NB4 (cell line): ENCODE measurements at regions not wholly inside any gene's neighbourhood (a gene's known extent, or its start where the extent isn't known, plus 50 kb on each side); places are given as distances from the start of the nearest gene placed in this dataset.

Experiments used
- DNase-seq: peaks from one replicate; pipeline ENCODE4 v3.0.0; 2010; ENCODE audit warnings: low read depth
- H3K4me3 ChIP-seq: one replicate; pipeline ENCODE4 v1.5.1; 2011; ENCODE audit warnings: mild to moderate bottlenecking, low read depth, low read length, moderate library complexity
- CTCF ChIP-seq: IDR thresholded peaks from one replicate; pipeline ENCODE4 v1.5.1; 2012; ENCODE audit warnings: low read depth, low read length
- MYC ChIP-seq: IDR thresholded peaks from 2 replicates; pipeline ENCODE4 v1.6.1; 2011; ENCODE audit warnings: low read depth, low read length
- POLR2A ChIP-seq: IDR thresholded peaks from 2 replicates; pipeline ENCODE4 v1.6.1; 2011; ENCODE audit warnings: mild to moderate bottlenecking; ENCODE audit not compliant: insufficient read length; ENCODE audit errors: extremely low read depth
- TF ChIP-seq, protein P1 (sequence below): IDR thresholded peaks from 2 replicates; pipeline ENCODE4 v1.6.1; 2011; ENCODE audit warnings: low read depth, low read length

GRCh38 chr3:176724394-176724759, 472.9 kb downstream of the TBL1XR1 start:
- no peak overlapping the region for H3K4me3 ChIP-seq
- no peak for DNase-seq
- TF ChIP-seq POLR2A (no peak), CTCF (no peak)

DNA sequence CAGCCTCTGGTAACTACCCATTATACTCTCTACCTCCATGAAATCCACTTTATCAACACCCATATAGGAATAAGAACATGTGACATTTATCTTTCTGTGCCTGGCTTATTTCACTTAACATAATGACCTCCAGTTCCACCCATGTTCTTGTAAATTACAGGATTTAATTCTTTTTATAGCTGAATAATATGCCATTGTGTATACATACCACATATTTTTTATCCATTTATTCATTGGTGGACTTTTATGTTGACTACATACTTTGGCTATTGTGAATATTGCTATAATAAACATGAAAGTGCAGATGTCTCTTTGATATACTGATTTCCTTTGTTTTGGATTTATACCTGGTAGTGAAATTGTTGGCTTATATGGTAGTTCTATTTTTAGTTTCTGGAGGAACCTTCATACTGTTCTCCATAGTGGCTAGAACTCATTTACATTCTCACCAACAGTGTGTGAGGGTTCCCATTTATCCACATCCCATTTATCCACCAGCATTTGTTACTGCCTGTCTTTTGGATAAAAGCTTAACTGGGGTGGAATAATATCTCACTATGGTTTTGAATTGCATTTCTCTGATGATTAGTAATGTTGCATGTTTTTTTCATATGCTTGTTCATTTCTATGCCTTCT, 473.4 kb downstream of the TBL1XR1 start:
- no peak overlapping the region for H3K4me3 ChIP-seq
- no peak for TF ChIP-seq POLR2A
- TF ChIP-seq, protein P1, sequence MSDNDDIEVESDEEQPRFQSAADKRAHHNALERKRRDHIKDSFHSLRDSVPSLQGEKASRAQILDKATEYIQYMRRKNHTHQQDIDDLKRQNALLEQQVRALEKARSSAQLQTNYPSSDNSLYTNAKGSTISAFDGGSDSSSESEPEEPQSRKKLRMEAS = no peak
- no peak for DNase-seq

GRCh38 chr3:176714034-176714433, 483.2 kb downstream of the TBL1XR1 start:
- no peak for TF ChIP-seq MYC
- TF ChIP-seq CTCF = no peak
- TF ChIP-seq POLR2A = no peak
- TF ChIP-seq, protein P1 = no peak
- no peak for DNase-seq

GRCh38 chr3:176712191-176712590, 485.1 kb downstream of the TBL1XR1 start:
- no peak for DNase-seq
- no peak overlapping the region for H3K4me3 ChIP-seq
- TF ChIP-seq, protein P1 = no peak
- TF ChIP-seq MYC = no peak
- TF ChIP-seq CTCF = no peak
- TF ChIP-seq POLR2A = no peak

More at GRCh38 chr3:176714034-176714433, 483.2 kb downstream of the TBL1XR1 start:
- H3K4me3 ChIP-seq = no peak overlapping the region

- TF ChIP-seq MYC = no peak
- no peak for TF ChIP-seq POLR2A
- no peak for TF ChIP-seq CTCF
- TF ChIP-seq, protein P1 = no peak
- H3K4me3 ChIP-seq = no peak overlapping the region
- no peak for DNase-seq
Measured at GRCh38 chr3:176699288-176699687, 498.0 kb downstream of the TBL1XR1 start.

- TF ChIP-seq, protein P1 = no peak
- TF ChIP-seq MYC (no peak), POLR2A (no peak), CTCF (no peak)
- DNase-seq = no peak
- no peak overlapping the region for H3K4me3 ChIP-seq
Measured at GRCh38 chr3:176697284-176697889, 499.9 kb downstream of the TBL1XR1 start.
